HG03354 (cell line): ENCODE measurements at regions not wholly inside any gene's neighbourhood (a gene's known extent, or its start where the extent isn't known, plus 50 kb on each side); places are given as distances from the start of the nearest gene placed in this dataset.

Experiments
- ATAC-seq: cut with Tn5 transposase; IDR thresholded peaks from one replicate; pipeline ENCODE4 v1.9.1; 2021; ENCODE audit warnings: mild to moderate bottlenecking; ENCODE audit not compliant: unreplicated experiment, poor library complexity, severe bottlenecking

GRCh38 chr6:14312587-14312986 lies 195.0 kb downstream of the CD83 start:
- no peak for ATAC-seq

DNA sequence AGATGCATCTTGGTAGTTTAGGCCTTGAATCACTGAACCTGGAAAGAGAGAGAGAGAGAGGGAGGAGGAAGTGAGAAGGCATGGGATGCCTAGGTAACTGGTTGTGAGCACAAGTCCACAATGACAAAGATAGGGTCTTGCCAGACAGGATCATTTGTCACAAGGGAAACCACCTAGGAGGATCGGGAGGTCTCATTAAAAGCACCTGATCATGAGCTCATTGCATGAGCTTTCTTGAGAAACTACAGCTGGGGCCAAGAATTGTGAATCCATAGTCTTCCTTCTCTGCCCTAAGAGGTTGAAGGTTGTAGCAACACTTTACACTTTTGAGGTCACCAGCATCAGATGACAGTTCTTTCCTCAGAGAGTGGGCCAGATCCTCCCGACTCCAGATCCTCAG lies 195.7 kb downstream of the CD83 start:
- ATAC-seq, result peak; percentile 65

DNA sequence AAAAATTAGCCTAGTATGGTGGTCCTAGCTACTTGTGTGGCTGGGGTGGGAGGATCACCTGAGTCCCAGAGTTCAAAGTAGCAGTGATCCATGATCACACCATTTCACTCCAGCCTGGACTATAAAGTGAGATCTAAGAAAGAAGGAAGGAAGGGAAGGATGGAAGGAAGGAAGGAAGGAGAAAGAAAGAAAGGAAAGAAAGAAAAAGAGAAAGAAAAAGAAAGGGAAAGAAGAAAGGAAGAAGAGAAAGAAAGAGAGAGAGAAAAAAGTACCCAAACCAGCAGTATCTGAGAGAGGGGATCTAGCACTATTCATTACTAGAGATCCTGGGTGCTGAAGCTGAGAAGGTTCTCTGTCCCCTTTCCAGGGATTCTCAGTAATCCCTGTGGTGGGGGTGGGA lies 197.8 kb downstream of the CD83 start:
- no peak for ATAC-seq

DNA sequence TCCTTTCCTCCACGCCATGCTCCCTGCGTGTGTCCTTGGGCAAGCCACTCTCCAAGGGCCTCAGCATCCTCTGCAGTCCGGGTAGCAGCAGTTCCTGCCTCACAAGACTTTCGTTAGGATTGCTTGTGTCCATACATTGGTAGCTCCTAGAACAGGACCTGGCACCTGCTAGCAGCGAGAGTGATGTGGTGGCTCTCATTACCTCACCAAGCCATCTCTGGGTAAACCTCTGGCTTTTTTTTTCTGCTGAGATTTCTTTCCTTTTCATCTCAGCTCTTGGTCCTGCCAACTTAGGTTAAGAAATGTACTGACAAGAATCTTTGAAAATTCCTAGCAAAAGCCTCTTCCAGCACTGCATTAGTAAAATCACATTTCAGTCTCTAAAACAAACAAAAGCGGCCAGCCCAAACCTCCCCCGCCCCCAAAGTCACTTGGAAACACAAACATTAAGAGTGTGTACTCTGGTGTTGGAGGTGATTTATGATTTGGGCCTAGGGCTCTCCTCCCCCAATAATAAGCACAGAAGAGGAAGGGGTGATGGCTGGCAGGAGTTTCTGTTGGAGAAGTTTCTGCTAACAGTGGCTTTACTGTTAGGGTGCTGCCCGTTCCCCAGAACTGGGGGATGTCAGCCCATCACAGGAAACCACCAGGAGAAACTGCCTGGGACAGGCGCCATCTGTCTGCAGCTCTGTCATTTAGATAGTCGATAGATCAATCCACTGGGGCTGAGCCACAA lies 199.2 kb downstream of the CD83 start:
- no peak for ATAC-seq

GRCh38 chr6:14317387-14317970 lies 199.9 kb downstream of the CD83 start:
- ATAC-seq, result no peak

DNA sequence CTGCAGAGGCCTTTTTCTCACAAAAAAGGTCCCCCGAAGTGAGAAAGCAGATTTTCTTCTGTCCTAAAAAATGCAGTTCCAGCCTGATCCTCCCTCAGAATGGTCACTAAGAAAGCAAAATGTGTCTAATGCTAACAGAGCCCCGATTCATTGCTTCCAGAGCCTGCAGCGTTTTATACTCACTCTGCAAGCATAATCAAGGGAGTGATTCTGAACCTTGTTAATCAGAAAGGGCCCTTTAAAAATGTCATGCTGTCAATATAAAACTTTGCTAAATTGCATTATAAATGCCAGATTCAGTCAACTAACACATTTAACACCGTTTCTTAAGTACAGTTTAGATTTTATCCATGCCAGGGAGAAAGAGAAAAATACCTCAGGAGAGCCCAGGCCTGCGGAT lies 202.8 kb downstream of the CD83 start:
- ATAC-seq, result no peak

- no peak for ATAC-seq
These were observed 204.6 kb downstream of the CD83 start for GRCh38 chr6:14321992-14322772.

DNA sequence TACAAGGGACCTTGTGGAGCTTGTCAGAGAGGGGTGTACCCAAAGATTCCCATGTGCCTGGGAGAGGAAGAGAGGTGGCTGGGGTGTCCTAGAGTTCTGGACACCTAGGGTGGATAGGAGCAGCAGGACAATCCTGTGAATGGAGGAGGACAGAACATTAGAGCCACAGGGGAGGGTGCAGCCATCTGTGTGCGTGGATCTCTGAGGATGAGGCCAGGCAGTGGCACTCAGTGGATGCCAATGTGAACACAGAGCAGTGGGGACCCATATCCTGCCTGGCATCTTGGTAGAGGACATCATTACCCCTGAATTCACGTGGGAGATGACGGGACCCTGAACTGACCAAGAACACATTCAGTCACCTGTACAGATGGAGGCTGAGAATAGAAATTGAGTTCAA lies 205.3 kb downstream of the CD83 start:
- no peak for ATAC-seq

- ATAC-seq, result no peak
These were observed 209.2 kb downstream of the CD83 start for GRCh38 chr6:14326774-14327173.

GRCh38 chr6:14328163-14328562 lies 210.6 kb downstream of the CD83 start:
- ATAC-seq, result no peak

GRCh38 chr6:14333556-14334305 lies 216.2 kb downstream of the CD83 start:
- ATAC-seq, result no peak

DNA sequence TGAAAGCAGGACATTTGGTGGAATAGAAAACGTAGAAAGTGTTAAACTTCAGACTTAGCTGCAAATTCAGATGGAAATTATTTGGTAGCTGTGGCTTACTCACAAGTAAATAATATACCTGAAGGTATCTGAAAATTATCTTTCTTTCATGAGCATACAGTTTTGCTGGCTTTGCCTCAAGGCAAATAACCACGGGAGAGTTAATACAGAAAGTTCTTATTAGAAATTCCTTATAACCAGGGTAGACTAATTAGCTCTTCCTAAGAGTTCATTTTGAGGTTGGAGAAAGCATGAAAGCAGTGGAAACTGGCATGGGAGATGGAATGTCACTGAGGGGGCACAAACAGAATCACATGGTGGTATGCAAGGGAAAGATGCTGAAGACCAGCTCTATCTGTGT lies 217.5 kb downstream of the CD83 start:
- no peak for ATAC-seq

DNA sequence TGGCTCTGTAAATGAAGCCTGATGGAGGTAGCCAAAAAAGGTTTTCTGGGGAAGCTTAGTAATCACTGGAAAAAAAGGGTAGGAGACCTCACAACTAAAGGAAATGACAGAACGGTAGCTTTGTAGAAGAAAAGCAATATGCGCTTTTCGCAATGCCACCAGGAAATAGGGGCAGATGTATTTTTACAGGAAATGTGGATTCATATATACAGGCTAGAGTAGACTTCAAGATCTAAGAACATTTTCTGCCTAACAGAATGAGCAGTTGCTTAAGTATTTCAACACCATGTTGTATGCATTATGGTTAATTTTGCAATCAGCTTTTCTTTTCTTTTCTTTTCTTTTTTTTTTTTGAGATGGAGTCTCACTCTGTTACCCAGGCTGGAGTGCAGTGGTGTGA lies 219.6 kb downstream of the CD83 start:
- no peak for ATAC-seq

- ATAC-seq, result no peak
These were observed 221.6 kb downstream of the CD83 start for GRCh38 chr6:14339172-14339571.

DNA sequence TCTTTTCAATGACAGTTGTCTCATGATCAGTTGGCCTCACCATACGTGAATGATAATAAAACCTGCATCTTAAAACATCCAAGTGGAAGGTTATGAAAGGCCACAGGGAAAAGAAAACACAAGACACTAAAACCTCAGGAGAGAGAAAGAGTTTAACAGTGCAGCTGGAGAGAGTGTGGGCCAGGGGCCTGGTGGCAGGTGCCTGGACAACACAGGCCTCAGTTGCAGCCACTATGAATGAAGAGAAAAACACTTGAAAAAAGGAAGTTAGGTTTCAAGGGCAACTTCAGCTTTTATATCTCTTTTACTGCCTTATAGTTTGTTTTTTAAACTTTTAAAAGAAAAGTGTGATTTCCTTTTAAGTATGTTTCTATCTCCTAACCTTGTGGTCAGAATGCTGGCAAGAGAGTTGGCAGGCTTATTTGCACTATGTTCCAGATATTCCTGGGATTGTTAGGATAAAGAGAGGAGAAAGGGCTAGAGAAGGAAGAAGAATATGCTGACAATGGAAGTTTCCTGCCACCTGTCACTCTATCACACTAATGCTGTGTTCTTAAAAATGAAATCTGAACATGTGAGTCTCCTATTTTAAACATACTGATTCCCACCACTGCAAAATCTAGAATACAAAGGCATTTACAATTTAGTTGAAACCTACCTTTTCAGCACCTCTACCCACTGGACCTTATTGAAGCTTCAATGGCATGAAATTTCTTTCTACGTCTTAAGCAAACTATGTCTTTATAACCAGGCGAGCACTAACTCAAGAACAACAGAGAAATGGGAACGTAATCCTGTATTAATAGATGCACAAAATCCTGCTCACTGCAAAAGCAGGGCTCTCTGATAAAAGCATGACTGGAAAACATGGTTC lies 222.4 kb downstream of the CD83 start:
- no peak for ATAC-seq

DNA sequence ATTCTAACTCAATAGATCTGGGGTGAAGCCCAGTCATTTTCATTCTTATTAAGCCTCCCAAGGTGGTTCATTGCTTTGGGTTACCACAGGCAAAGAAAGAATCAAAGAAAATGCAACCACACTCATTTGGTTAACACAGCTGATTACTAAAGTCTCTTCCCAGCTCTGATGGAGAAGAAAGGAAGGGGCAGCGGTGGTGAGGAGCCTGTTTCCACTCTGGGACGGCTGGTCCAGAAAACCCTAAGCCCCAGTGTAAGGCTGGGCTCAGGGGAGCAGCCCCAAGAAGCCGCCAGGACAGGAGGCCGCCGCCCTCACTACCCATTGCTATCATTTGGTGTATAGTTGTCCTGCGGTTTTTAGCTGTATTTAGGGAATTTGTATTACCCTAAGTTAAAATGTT lies 226.9 kb downstream of the CD83 start:
- no peak for ATAC-seq

DNA sequence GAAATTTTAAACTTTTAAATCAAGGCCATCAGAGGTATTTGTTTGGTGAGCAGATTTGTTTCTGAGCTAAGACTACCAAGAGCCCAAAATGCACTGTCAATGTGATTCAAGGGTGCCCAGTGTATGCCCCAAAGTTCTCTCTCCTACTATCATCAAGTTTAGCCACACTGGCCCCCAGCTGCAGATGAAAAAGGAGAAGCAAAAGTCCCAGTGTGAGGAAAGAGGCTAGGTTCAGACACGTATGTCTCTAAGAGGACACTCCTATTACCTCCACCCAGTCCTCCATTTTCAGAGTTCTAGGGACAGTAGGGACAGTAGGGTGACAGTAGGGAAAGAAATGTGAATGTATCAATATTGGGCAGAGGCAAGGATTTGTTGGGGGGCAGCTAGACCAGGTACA lies 230.8 kb downstream of the CD83 start:
- no peak for ATAC-seq

DNA sequence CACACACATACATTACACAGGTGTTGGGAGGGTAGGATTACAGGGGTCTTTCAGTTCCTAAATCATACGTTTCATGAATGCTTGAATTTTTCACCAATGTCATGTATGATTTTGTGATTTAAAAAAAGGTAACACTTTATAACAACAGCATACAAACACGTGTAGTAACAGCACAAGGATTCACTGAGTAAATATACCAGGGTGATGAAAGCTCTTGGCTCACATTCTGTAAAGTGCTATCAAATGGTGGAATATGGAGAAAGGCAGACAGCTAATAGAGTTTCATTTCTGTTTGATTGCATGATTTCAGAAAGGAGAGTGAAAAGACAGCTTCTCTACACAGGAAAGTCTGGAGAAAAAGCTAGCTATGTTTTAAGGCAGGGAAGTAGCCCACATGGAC lies 231.9 kb downstream of the CD83 start:
- no peak for ATAC-seq

DNA sequence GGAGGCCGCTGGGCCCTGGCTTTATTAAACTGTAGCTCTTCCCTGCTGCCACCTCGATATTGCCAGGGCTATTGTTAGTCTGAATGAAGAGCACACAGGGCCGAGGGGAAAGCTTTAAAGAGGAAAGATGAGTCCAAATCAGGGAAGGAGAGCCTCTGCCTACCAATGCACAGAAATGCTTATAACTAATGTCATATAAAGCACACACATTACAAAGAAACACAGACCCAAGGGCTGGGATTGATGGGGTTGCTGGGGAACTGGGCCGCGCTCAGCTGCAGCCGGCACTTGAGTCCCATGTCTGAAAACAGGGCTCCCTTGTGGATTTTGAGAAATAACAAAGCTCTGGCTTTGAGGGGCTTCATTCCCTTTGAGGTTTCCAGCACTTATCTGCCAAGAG lies 232.6 kb downstream of the CD83 start:
- ATAC-seq, result no peak
